Bronchial epithelial cell (primary cell): ENCODE measurements at regions not wholly inside any gene's neighbourhood (a gene's known extent, or its start where the extent isn't known, plus 50 kb on each side); places are given as distances from the start of the nearest gene placed in this dataset.

Source experiments
- DNase-seq: peaks from one replicate; pipeline ENCODE4 v3.0.0-alpha.2; 2010; ENCODE audit warnings: low read depth
- FAIRE-seq: peaks from 2 replicates; lab custom pipeline; 2011; peaks lifted over from hg19 to GRCh38; lab: Jason Lieb, UNC
- H3K27me3 ChIP-seq: 2 replicates; pipeline ENCODE4 v1.5.1; 2011; ENCODE audit warnings: low read length; ENCODE audit not compliant: control insufficient read depth, insufficient read depth
- H3K36me3 ChIP-seq: 2 replicates; pipeline ENCODE4 v1.5.1; 2011; ENCODE audit warnings: low read length; ENCODE audit not compliant: control insufficient read depth, insufficient read depth
- H3K4me3 ChIP-seq: 2 replicates; pipeline ENCODE4 v1.5.1; 2011; ENCODE audit warnings: mild to moderate bottlenecking, low read depth, low read length, control low read depth
- CTCF ChIP-seq: IDR thresholded peaks from 2 replicates; pipeline ENCODE4 v1.5.1; 2011; ENCODE audit warnings: mild to moderate bottlenecking, moderate library complexity, low read length, control low read depth, inconsistent platforms; ENCODE audit not compliant: insufficient read depth, severe bottlenecking

- Histone ChIP-seq H3K36me3 (no peaks in the 10 kb centered on the region), H3K27me3 (no peaks in the 10 kb centered on the region), H3K4me3 (no peak overlapping the region)
- DNase-seq (no peak), FAIRE-seq (no peak)
- TF ChIP-seq CTCF = no peak
Measured at GRCh38 chrX:3527166-3527565, 180.7 kb upstream of the MXRA5 start.

GRCh38 chrX:3526731-3527130 lies 180.3 kb upstream of the MXRA5 start:
- TF ChIP-seq CTCF = no peak
- no peak for FAIRE-seq
- no peak overlapping the region for H3K4me3 ChIP-seq
- no peaks in the 10 kb centered on the region for H3K27me3 ChIP-seq
- DNase-seq = no peak
- no peaks in the 10 kb centered on the region for H3K36me3 ChIP-seq

GRCh38 chrX:3526071-3526470 lies 179.6 kb upstream of the MXRA5 start:
- H3K4me3 ChIP-seq = no peak overlapping the region
- no peak for DNase-seq
- TF ChIP-seq CTCF = no peak
- no peaks in the 10 kb centered on the region for H3K27me3 ChIP-seq
- no peaks in the 10 kb centered on the region for H3K36me3 ChIP-seq
- no peak for FAIRE-seq

DNA sequence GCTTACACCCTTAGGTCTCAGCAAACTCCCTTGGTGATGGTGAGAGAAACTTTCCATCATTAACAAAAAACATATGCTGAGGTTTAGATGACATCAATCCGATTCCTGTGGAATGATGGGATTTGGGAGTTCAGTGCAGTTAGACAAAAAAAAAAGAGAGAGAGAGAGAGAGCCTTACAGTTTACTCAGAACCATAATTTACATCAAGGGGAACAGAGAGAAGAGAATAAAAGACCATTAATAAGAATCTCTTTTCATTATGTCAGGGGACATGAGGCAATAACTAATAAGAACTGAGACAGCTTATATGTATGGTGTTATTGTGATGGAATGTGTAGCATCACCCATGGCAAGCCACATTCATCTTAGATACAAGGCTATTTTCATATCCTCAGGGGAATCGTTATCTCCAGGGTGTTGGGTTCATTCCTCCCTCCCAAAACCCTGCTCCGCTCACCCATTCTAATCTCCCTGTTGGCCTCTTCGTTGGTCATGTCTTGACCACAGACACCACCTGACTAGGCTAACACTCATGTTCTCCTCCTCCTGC lies 175.7 kb upstream of the MXRA5 start:
- H3K36me3 ChIP-seq = no peaks in the 10 kb centered on the region
- DNase-seq = no peak
- FAIRE-seq = no peak
- no peaks in the 10 kb centered on the region for H3K27me3 ChIP-seq
- TF ChIP-seq CTCF = no peak
- H3K4me3 ChIP-seq = no peak overlapping the region

DNA sequence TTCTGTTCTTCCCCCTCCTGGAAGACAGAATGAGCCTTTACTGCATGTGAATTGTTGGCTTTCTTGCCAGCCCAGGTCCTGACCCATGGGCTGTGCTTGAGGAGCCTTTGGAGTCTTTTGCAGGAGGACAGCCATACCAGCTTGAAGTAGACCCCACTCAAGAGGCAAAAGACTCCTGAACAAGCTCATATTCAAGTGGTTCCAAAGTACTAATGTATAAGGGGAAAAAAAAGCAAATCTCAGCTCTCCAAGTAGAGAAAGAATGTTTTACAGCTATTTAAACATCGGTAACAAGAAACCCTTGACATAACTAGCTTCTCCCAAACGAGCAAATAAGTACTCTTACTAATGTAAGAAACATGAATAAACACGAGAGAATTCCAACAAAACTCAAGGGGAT lies 174.9 kb upstream of the MXRA5 start:
- Histone ChIP-seq H3K27me3 (no peaks in the 10 kb centered on the region), H3K36me3 (no peaks in the 10 kb centered on the region), H3K4me3 (no peak overlapping the region)
- DNase-seq = no peak
- no peak for FAIRE-seq
- no peak for TF ChIP-seq CTCF

DNA sequence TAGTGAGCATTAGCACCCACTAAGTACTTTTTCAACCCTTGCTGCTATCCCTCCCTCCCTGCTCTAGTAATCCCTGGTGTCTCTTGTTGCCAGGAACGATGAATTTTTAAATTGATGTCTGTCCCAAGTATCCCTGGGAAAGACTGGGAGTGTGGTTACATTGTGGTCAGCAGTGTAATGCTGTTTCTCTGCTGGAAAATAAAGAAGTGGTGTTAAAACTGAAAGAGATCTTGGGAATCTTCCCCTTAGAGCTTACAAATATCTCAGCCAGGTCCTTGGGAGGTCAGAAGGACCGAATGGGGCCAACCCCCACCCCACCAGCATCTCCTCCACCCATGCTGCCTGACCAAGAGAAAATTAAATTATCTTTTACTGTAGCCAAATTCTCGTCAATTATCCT lies 174.5 kb upstream of the MXRA5 start:
- no peak for TF ChIP-seq CTCF
- Histone ChIP-seq H3K27me3 (no peaks in the 10 kb centered on the region), H3K4me3 (no peak overlapping the region), H3K36me3 (no peaks in the 10 kb centered on the region)
- FAIRE-seq = no peak
- no peak for DNase-seq
